H9 (cell line): ENCODE measurements at regions not wholly inside any gene's neighbourhood (a gene's known extent, or its start where the extent isn't known, plus 50 kb on each side); places are given as distances from the start of the nearest gene placed in this dataset.

Source experiments
- DNase-seq: peaks from one replicate; pipeline ENCODE4 v3.0.0-alpha.2; 2017
- H2AFZ ChIP-seq: one replicate; pipeline ENCODE4 v1.6.1; 2013; ENCODE audit warnings: mild to moderate bottlenecking, low read length, control low read depth, moderate library complexity
- H2AK5ac ChIP-seq: 2 replicates; pipeline ENCODE4 v1.6.1; 2013; ENCODE audit warnings: low read length, control low read depth, mixed read lengths; ENCODE audit not compliant: insufficient read length
- H2BK120ac ChIP-seq: one replicate; pipeline ENCODE4 v1.6.1; 2013; ENCODE audit warnings: low read depth, mild to moderate bottlenecking, low read length, control low read depth, inconsistent platforms; ENCODE audit not compliant: poor library complexity, severe bottlenecking
- H2BK12ac ChIP-seq: 2 replicates; pipeline ENCODE4 v1.6.1; 2013; ENCODE audit warnings: low read length, control low read depth, mixed read lengths, low read depth; ENCODE audit not compliant: insufficient read length
- H2BK15ac ChIP-seq: 2 replicates; pipeline ENCODE4 v1.6.1; 2013; ENCODE audit warnings: low read depth, low read length, control low read depth
- H2BK20ac ChIP-seq: one replicate; pipeline ENCODE4 v1.6.1; 2013; ENCODE audit warnings: low read depth, mild to moderate bottlenecking, low read length, control low read depth, inconsistent platforms; ENCODE audit not compliant: poor library complexity, severe bottlenecking
- H2BK5ac ChIP-seq: 2 replicates; pipeline ENCODE4 v1.6.1; 2013; ENCODE audit warnings: low read length, control low read depth, mixed read lengths; ENCODE audit not compliant: insufficient read length
- H3K14ac ChIP-seq: 2 replicates; pipeline ENCODE4 v1.6.1; 2013; ENCODE audit warnings: low read length, control low read depth; ENCODE audit not compliant: insufficient read depth
- H3K18ac ChIP-seq: 2 replicates; pipeline ENCODE4 v1.6.1; 2013; ENCODE audit warnings: low read depth, mild to moderate bottlenecking, mixed read lengths, low read length, control low read depth; ENCODE audit not compliant: insufficient read length
- H3K23ac ChIP-seq: 2 replicates; pipeline ENCODE4 v1.6.1; 2013; ENCODE audit warnings: low read length, control low read depth, mixed read lengths, low read depth; ENCODE audit not compliant: insufficient read length
- H3K23me2 ChIP-seq: 2 replicates; pipeline ENCODE4 v1.6.1; 2013; ENCODE audit warnings: low read depth, mild to moderate bottlenecking, mixed read lengths, low read length, control low read depth; ENCODE audit not compliant: insufficient read length, poor library complexity, severe bottlenecking
- H3K27ac ChIP-seq: 2 replicates; pipeline ENCODE4 v1.5.1; 2013; ENCODE audit warnings: low read length, control low read depth, mixed read lengths, low read depth; ENCODE audit not compliant: insufficient read length
- H3K27me3 ChIP-seq: 2 replicates; pipeline ENCODE4 v1.6.1; 2013; ENCODE audit warnings: low read length, control low read depth, inconsistent platforms; ENCODE audit not compliant: insufficient read depth
- H3K4ac ChIP-seq: 2 replicates; pipeline ENCODE4 v1.6.1; 2013; ENCODE audit warnings: low read depth, mild to moderate bottlenecking, control low read depth, inconsistent platforms, low read length, moderate library complexity
- H3K4me1 ChIP-seq: 2 replicates; pipeline ENCODE4 v1.6.1; 2013; ENCODE audit warnings: low read length, control low read depth, inconsistent platforms; ENCODE audit not compliant: insufficient read depth
- H3K4me2 ChIP-seq: 2 replicates; pipeline ENCODE4 v1.6.1; 2013; ENCODE audit warnings: low read length, control low read depth, mixed read lengths; ENCODE audit not compliant: insufficient read length, insufficient read depth
- H3K56ac ChIP-seq: 2 replicates; pipeline ENCODE4 v1.6.1; 2013; ENCODE audit warnings: low read depth, mild to moderate bottlenecking, mixed read lengths, low read length, control low read depth; ENCODE audit not compliant: insufficient read length
- H3K79me1 ChIP-seq: 2 replicates; pipeline ENCODE4 v1.6.1; 2013; ENCODE audit warnings: low read depth, mild to moderate bottlenecking, moderate library complexity, low read length, control low read depth, inconsistent platforms; ENCODE audit not compliant: insufficient read depth, poor library complexity, severe bottlenecking
- H3K79me2 ChIP-seq: 2 replicates; pipeline ENCODE4 v1.6.1; 2013; ENCODE audit warnings: low read length, control low read depth, inconsistent platforms; ENCODE audit not compliant: insufficient read depth
- H3K9ac ChIP-seq: 2 replicates; pipeline ENCODE4 v1.6.1; 2013; ENCODE audit warnings: low read length, control low read depth, mixed read lengths; ENCODE audit not compliant: insufficient read length; ENCODE audit errors: extremely low read depth
- H3K9me3 ChIP-seq: one replicate; pipeline ENCODE4 v1.6.1; 2013; ENCODE audit warnings: low read depth, low read length, inconsistent platforms; ENCODE audit not compliant: control insufficient read depth
- H3T11ph ChIP-seq: one replicate; pipeline ENCODE4 v1.6.1; 2013; ENCODE audit warnings: mild to moderate bottlenecking, low read length, control low read depth, inconsistent platforms
- H4K20me1 ChIP-seq: one replicate; pipeline ENCODE4 v1.6.1; 2013; ENCODE audit not compliant: control insufficient read depth, insufficient read length, insufficient read depth
- H4K5ac ChIP-seq: 2 replicates; pipeline ENCODE4 v1.6.1; 2013; ENCODE audit warnings: low read depth, mild to moderate bottlenecking, mixed read lengths, low read length, control low read depth; ENCODE audit not compliant: insufficient read length
- H4K8ac ChIP-seq: replicated peaks from 2 replicates; pipeline ENCODE4 v1.6.1; 2013; ENCODE audit warnings: low read length, control low read depth, mixed read lengths, low read depth; ENCODE audit not compliant: insufficient read length
- H4K91ac ChIP-seq: 2 replicates; pipeline ENCODE4 v1.6.1; 2013; ENCODE audit warnings: low read depth, mild to moderate bottlenecking, moderate library complexity, mixed read lengths, low read length, control low read depth; ENCODE audit not compliant: insufficient read length
- H3K27ac Mint-ChIP-seq, 3 experiments: 2 replicates in 2 of 3; 3 replicates in 1 of 3; pipeline ENCODE4 v1.8.0; 2020 to 2021; ENCODE audit warnings: mixed read lengths in 3 of 3, mild to moderate bottlenecking in 1 of 3, moderate library complexity in 1 of 3
- H3K27me3 Mint-ChIP-seq: 2 replicates; pipeline ENCODE4 v1.8.0; 2021; ENCODE audit warnings: low read depth, mild to moderate bottlenecking, moderate library complexity, mixed read lengths
- H3K36me3 Mint-ChIP-seq, 3 experiments: 2 replicates in 2 of 3; 3 replicates in 1 of 3; pipeline ENCODE4 v1.8.0; 2020 to 2021; ENCODE audit warnings: low read depth in 3 of 3, mixed read lengths in 3 of 3; ENCODE audit not compliant: insufficient read depth in 1 of 3
- H3K4me1 Mint-ChIP-seq, 2 experiments: 2 replicates each; pipeline ENCODE4 v1.8.0; 2020; ENCODE audit warnings: mixed read lengths in 2 of 2
- H3K4me3 Mint-ChIP-seq, 2 experiments: 2 replicates in 1 of 2; 3 replicates in 1 of 2; pipeline ENCODE4 v1.8.0; 2020 to 2021; ENCODE audit warnings: mild to moderate bottlenecking in 2 of 2, mixed read lengths in 2 of 2, moderate library complexity in 1 of 2
- H3K9me3 Mint-ChIP-seq, 2 experiments: 2 replicates in 1 of 2; 3 replicates in 1 of 2; pipeline ENCODE4 v1.8.0; 2020; ENCODE audit warnings: mild to moderate bottlenecking in 2 of 2, mixed read lengths in 2 of 2, moderate library complexity in 1 of 2
- CTCF ChIP-seq: fragments of 200-600 bp; sonication (generic); conservative IDR thresholded peaks from 3 replicates; pipeline ENCODE4 v1.8.0; 2021; ENCODE audit warnings: antibody characterized with exemption, mild to moderate bottlenecking
- WGBS: extraction: QIAGEN DNeasy Blood & Tissue Kit; methylation state at CpG from one replicate; pipeline ENCODE4 v1.1.7; 2013; ENCODE audit warnings: missing lambda C conversion rate, low lambda C conversion rate, mixed read lengths; ENCODE audit not compliant: insufficient read length; ENCODE audit errors: extremely low coverage; 5-methylcytosine and 5-hydroxymethylcytosine counted together

GRCh38 chr17:54738496-54738895 is 162.2 kb upstream of the TOM1L1 start:
- no peak overlapping the region for H3K18ac ChIP-seq
- no peaks in the 10 kb centered on the region for H3K4me1 ChIP-seq
- H3K79me2 ChIP-seq: no peaks in the 10 kb centered on the region
- H3K56ac ChIP-seq: no peak overlapping the region
- no peak overlapping the region for H4K91ac ChIP-seq
- Mint-ChIP-seq H3K4me3 (no peak overlapping the region), H3K4me1 (peaks cover 0 to 3% of the 10 kb centered on the region in 2 experiments; a peak in 1 of 4 replicates), H3K27ac (no peak overlapping the region), H3K36me3 (peaks cover 0 to 8% (median 0%) of the 10 kb centered on the region in 3 experiments; a peak in 3 of 7 replicates), H3K9me3 (peaks cover 3 to 11% of the 10 kb centered on the region in 2 experiments; a peak in 3 of 5 replicates), H3K27me3 (no peaks in the 10 kb centered on the region)
- no peaks in the 10 kb centered on the region for H3K23me2 ChIP-seq
- DNase-seq: no peak
- no peak overlapping the region for H3K23ac ChIP-seq
- no peak overlapping the region for H3K4me2 ChIP-seq
- no peak overlapping the region for H3K27ac ChIP-seq
- no peak overlapping the region for H4K5ac ChIP-seq
- no peak overlapping the region for H3K14ac ChIP-seq
- no peak overlapping the region for H2BK5ac ChIP-seq
- H3K79me1 ChIP-seq: no peaks in the 10 kb centered on the region
- no peak overlapping the region for H2BK15ac ChIP-seq
- no peak overlapping the region for H2BK12ac ChIP-seq
- no peaks in the 10 kb centered on the region for H3K9me3 ChIP-seq
- no peak overlapping the region for H3K9ac ChIP-seq
- no peak overlapping the region for H2BK20ac ChIP-seq
- no peak overlapping the region for H2AK5ac ChIP-seq
- no peak overlapping the region for H2AFZ ChIP-seq
- no CpG with 5 or more reads among the region's 1 CpG for WGBS
- no peak overlapping the region for H2BK120ac ChIP-seq
- H3K27me3 ChIP-seq: no peaks in the 10 kb centered on the region
- H3K4ac ChIP-seq: no peak overlapping the region
- no peak for TF ChIP-seq CTCF
- no peak overlapping the region for H3T11ph ChIP-seq
- no peak overlapping the region for H4K8ac ChIP-seq
- no peaks in the 10 kb centered on the region for H4K20me1 ChIP-seq
